Activated CD4-positive, alpha-beta memory T cell treated with anti-CD3 and anti-CD28 coated beads for 36 hours (primary cell): ENCODE measurements at regions not wholly inside any gene's neighbourhood (a gene's known extent, or its start where the extent isn't known, plus 50 kb on each side); places are given as distances from the start of the nearest gene placed in this dataset.
"Not testable (repeated sequence)": the region's sequence is repeated elsewhere in the genome, so short reads cannot be mapped to it uniquely, and the experiment has no call there.

Experiments
- CTCF ChIA-PET: fragments of 350-600 bp; sonication (Branson Sonifier 250); formaldehyde crosslinking; loops from one replicate; lab custom pipeline; 2021; ENCODE audit warnings: antibody characterized with exemption, inconsistent platforms; lab: Charles Lee
- POLR2A ChIA-PET: fragments of 350-600 bp; sonication (Branson Sonifier 250); formaldehyde crosslinking; loops from one replicate; lab custom pipeline; 2021; ENCODE audit warnings: antibody characterized with exemption; lab: Charles Lee
- DNase-seq: peaks from one replicate; pipeline ENCODE4 v3.0.0-alpha.2; 2020
- H3K27ac Mint-ChIP-seq: one replicate; pipeline ENCODE4 v1.8.0; 2021; ENCODE audit warnings: mixed read lengths
- H3K27me3 Mint-ChIP-seq: one replicate; pipeline ENCODE4 v1.8.0; 2021; ENCODE audit warnings: mixed read lengths
- H3K36me3 Mint-ChIP-seq: one replicate; pipeline ENCODE4 v1.8.0; 2021; ENCODE audit warnings: mixed read lengths
- H3K4me1 Mint-ChIP-seq: one replicate; pipeline ENCODE4 v1.8.0; 2021; ENCODE audit warnings: low read depth, mixed read lengths
- H3K4me3 Mint-ChIP-seq: one replicate; pipeline ENCODE4 v1.8.0; 2021; ENCODE audit warnings: mild to moderate bottlenecking, mixed read lengths
- H3K9me3 Mint-ChIP-seq: one replicate; pipeline ENCODE4 v1.8.0; 2021; ENCODE audit warnings: mixed read lengths
- intact Hi-C: fragments of 100-400 bp; cut with micrococcal nuclease; formaldehyde crosslinking; loops from one replicate; pipeline ENCODE4 v1.15.1; 2023

DNA sequence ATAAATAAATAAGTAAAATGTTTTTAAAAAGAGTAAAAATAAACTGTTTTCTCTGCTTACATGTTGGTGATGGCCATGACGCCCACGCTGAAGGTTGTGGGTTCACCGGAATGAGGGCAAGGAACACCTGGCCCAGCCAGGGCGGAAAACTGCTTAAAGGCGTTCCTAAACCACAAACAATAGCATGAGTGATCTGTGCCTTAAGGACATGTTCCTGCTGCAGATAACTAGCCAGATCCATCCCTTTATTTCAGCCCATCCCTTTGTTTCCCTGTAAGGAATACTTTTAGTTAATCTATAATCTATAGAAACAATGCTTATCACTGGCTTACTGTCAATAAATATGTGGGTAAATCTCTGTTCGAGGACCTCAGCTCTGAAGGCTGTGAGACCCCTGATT lies 63.3 kb upstream of the CEP78 start:
- intact Hi-C loops, H3K36me3 Mint-ChIP-seq, DNase-seq, CTCF ChIA-PET, POLR2A ChIA-PET, H3K27ac Mint-ChIP-seq, H3K27me3 Mint-ChIP-seq, H3K4me3 Mint-ChIP-seq, H3K4me1 Mint-ChIP-seq: not testable (repeated sequence)
- H3K9me3 Mint-ChIP-seq = peaks cover 11% of the 10 kb centered on the region

DNA sequence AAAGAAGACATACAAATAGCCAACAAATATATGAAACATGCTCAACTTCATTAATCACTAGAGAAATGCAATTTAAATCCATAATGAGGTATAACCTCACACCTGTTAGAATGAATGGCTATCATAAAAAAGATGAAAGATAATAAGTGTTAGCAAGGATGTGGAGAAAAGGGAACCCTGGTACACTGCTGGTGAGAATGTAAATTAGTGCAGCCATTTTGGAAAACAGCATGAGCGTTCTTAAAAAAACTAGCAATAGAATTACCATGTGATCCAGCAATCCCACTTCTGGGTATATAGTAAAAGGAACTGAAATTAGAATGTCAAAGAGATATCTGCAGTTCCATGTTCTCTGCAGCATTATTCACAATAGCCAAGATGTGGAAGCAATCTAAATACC lies 64.2 kb upstream of the CEP78 start:
- DNase-seq = no peak
- intact Hi-C loops = no loop called here
- Mint-ChIP-seq H3K4me1 (no peaks in the 10 kb centered on the region), H3K4me3 (no peak overlapping the region), H3K36me3 (peaks cover 2% of the 10 kb centered on the region), H3K27me3 (no peaks in the 10 kb centered on the region), H3K9me3 (peaks cover 11% of the 10 kb centered on the region), H3K27ac (no peak overlapping the region)
- CTCF ChIA-PET = no interaction called here
- POLR2A ChIA-PET = no interaction called here

DNA sequence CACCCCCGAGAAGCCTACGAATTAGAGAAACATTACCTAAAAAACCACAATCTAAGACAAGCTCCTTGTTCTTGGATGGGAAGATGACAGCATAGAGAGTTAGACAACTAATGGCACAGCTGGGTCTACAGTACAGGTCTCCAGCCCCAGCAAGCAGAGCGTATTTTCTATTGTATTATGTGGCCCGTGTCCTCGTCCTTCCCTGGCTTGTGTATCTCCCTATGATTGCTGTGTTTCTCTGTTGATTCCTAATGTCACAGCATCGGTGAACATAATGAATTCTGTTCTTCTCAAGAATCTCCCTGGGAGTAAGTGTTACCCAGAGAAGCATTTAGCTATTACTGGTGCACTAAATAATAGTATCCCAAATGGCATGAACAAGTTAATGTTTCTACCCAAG lies 66.8 kb upstream of the CEP78 start:
- CTCF ChIA-PET = no interaction called here

DNA sequence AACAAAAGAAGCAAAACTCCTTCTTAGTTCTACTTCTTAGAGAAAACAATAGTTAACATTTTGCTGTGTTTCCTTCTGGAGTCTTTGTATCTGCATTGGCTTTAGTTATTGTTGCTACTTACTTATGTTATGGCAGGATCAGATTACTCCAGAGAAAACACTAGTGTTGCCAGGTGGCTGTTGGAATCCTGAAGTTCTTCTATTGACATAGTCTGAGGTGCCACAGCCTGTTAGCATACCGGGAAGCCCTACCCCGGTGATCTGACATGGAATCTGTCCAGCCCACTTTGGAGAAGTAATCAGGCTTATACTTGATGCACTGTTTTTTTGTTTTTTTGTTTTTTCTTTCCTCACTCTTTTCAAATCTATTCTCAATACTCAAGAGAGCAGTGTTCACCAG lies 68.5 kb upstream of the CEP78 start:
- H3K27me3 Mint-ChIP-seq = no peaks in the 10 kb centered on the region
- no peaks in the 10 kb centered on the region for H3K4me1 Mint-ChIP-seq
- H3K27ac Mint-ChIP-seq = no peak overlapping the region
- intact Hi-C loops = no loop called here
- peaks cover 14% of the 10 kb centered on the region for H3K9me3 Mint-ChIP-seq
- peaks cover 8% of the 10 kb centered on the region for H3K36me3 Mint-ChIP-seq
- CTCF ChIA-PET = no interaction called here
- DNase-seq = no peak
- POLR2A ChIA-PET = no interaction called here
- no peak overlapping the region for H3K4me3 Mint-ChIP-seq

More for the DNA sequence above, 66.8 kb upstream of the CEP78 start:
- POLR2A ChIA-PET = no interaction called here
- Mint-ChIP-seq H3K27ac (no peak overlapping the region), H3K4me1 (no peaks in the 10 kb centered on the region), H3K36me3 (peaks cover 3% of the 10 kb centered on the region), H3K4me3 (no peak overlapping the region), H3K9me3 (peaks cover 13% of the 10 kb centered on the region), H3K27me3 (no peaks in the 10 kb centered on the region)
- intact Hi-C loops = no loop called here
- no peak for DNase-seq

DNA sequence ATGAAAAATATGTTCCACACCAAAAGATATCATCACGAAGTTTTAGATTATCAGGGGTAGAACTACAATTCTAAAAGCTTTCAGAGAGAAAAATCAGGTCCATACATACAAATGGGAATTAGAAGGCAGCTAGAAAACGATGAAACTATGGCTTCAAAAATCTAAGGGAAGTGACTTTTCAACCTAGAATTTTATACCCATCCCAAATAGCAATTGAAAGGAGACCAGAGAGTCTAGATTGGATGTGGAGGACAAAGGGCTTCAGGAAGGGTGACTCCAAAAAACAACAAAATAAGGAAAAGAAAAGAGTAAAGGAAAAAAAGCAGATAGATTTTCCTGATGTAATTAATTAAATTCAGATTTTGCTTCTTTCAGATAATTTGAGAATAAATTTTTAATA lies 72.0 kb upstream of the CEP78 start:
- ChIA-PET CTCF (no interaction called here), POLR2A (no interaction called here)

DNA sequence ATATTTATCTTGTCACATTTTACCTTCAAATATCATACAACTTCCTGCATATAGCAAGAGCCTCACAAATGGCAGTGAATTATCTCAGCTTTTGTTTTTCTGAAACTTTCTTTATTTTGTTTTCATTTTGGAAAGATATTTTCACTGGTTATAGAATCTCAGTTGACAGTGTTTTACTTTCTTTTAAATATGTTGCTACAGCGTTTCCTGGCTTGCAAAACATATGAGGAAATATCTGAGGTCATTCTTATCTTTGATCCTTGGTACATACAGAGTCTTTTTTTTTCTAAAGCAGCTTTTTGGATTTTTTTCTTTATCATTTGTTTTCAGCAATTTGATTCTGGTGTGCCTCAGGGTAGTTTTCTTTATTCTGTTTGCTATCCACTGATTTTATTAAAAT lies 77.6 kb upstream of the CEP78 start:
- Mint-ChIP-seq H3K27me3 (peaks cover 4% of the 10 kb centered on the region), H3K36me3 (peaks cover 2% of the 10 kb centered on the region), H3K27ac (no peak overlapping the region), H3K9me3 (peaks cover 9% of the 10 kb centered on the region), H3K4me3 (no peak overlapping the region), H3K4me1 (no peaks in the 10 kb centered on the region)
- ChIA-PET CTCF (no interaction called here), POLR2A (no interaction called here)
- DNase-seq = no peak
- intact Hi-C loops = no loop called here

More for the DNA sequence above, 72.0 kb upstream of the CEP78 start:
- no peak overlapping the region for H3K27ac Mint-ChIP-seq
- no peak for DNase-seq
- peaks cover 6% of the 10 kb centered on the region for H3K36me3 Mint-ChIP-seq
- no peak overlapping the region for H3K4me3 Mint-ChIP-seq
- no peaks in the 10 kb centered on the region for H3K4me1 Mint-ChIP-seq
- H3K27me3 Mint-ChIP-seq = no peaks in the 10 kb centered on the region
- intact Hi-C loops = no loop called here
- peaks cover 17% of the 10 kb centered on the region for H3K9me3 Mint-ChIP-seq

DNA sequence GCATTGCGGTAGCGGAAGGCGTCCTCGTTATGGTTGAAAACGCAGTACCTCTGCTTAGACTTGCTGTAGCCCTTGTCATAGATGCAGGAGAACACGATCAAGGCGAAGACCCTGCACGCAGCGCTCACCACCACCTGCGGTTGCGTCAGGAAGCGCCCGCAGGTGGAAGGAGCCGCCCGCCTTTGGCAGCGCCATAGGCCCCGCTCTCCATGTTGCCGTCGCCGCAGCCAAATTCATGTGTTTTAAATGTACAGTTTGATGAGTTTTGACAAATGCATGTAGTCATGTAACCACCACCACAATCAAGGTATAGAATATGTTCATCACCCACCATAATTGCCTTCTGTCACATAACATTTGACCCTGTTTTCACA lies 84.9 kb upstream of the CEP78 start:
- no peak for DNase-seq
- Mint-ChIP-seq H3K27ac (no peak overlapping the region), H3K36me3 (no peaks in the 10 kb centered on the region), H3K27me3 (peaks cover 4% of the 10 kb centered on the region), H3K9me3 (no peaks in the 10 kb centered on the region), H3K4me3 (no peak overlapping the region), H3K4me1 (no peaks in the 10 kb centered on the region)
- intact Hi-C loops = no loop called here
- ChIA-PET CTCF (no interaction called here), POLR2A (no interaction called here)

DNA sequence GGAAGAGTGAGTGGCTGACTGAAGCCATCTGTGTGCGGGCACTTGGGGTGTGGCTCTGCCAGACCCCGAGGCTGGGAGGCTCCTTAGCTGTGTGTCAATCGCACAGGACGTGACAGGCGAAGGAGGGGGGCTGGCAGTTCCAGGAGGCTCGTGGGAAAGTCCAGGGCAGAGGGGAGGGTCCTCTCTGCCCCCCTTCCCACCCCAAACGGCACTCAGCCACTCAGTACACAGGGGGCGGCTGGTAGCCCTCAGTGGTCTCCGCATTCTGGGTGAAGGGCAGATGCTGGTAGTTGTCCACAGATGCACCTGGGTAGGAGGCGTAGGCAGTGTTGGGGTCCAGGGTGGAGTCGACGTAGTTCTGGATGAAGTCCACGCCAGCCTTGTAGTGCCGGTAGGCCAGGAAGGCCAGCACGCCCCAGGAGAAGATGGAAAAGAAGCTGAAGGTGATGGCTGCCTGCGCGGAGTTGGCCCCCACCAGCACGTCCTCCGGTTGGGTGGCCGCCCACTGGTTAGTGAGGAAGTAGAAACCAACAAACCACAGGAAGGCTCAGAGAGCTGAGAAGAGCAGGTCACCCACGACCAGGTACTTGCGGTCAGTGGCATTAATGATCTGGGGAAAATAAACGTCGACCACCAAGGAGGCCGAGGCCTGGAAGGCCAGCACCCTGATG lies 85.4 kb upstream of the CEP78 start:
- H3K27me3 Mint-ChIP-seq = peaks cover 4% of the 10 kb centered on the region
- no peaks in the 10 kb centered on the region for H3K36me3 Mint-ChIP-seq
- intact Hi-C loops = no loop called here
- H3K4me1 Mint-ChIP-seq = no peaks in the 10 kb centered on the region
- no peak overlapping the region for H3K4me3 Mint-ChIP-seq
- CTCF ChIA-PET = no interaction called here
- POLR2A ChIA-PET = no interaction called here
- DNase-seq = no peak
- H3K9me3 Mint-ChIP-seq = no peaks in the 10 kb centered on the region
- no peak overlapping the region for H3K27ac Mint-ChIP-seq

DNA sequence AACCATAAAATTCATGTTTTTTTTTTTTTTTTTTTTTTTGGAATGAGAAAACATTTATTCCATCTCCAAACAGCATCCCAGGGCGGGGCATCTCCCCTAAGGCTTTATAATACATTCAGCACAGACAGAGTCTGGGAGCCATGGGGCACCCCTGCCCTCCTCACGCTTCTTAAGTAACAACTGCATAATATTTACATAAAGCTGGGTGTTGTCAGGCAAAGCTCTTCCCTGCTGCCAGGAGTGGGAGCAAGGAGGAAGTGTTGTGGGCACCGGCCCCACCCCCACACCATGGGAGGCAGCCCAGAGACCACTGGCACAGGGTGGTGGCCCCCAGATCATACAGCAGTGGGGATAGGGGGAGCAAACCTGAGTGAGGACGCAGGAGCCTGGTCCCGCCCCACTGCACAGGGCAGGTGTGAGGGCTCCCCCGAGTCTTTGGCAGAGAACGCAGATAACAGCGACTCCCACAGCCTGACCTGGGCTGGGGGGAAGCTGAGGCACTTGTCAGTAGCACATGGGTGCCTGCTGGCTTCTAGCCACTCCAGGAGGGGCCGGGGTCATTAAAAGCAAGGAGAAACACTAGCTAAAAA lies 86.1 kb upstream of the CEP78 start:
- Mint-ChIP-seq H3K4me3 (no peak overlapping the region), H3K27ac (no peak overlapping the region), H3K27me3 (peaks cover 4% of the 10 kb centered on the region), H3K36me3 (no peaks in the 10 kb centered on the region), H3K9me3 (no peaks in the 10 kb centered on the region), H3K4me1 (no peaks in the 10 kb centered on the region)
- no peak for DNase-seq
- intact Hi-C loops = no loop called here
- ChIA-PET CTCF (interaction anchor here (0.7 kb wide), 1 partner anchor 603 kb away, joined by 3 read pairs; no protein-coding TSS in a partner anchor), POLR2A (no interaction called here)

DNA sequence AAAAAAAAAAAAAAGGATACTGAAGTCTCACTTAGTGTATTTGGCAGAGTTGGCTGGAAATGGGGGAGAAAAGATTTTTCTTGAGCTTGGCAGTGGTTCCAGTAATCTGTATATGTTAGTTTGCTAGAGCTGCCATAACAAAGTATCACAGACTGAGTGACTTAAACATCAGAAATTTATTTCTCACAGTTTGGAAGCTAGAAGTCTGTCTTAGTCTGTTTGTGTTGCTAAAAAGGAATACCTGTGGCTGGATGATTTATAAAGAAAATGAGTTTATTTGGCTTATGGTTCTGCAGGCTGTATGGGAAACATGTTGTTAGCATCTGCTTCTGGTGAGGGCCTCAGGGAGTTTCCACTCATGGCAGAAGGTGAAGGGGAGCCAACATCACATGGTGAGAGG lies 89.6 kb upstream of the CEP78 start:
- no peak overlapping the region for H3K4me3 Mint-ChIP-seq
- H3K9me3 Mint-ChIP-seq = peaks cover 12% of the 10 kb centered on the region
- H3K36me3 Mint-ChIP-seq = peaks cover 5% of the 10 kb centered on the region
- ChIA-PET POLR2A (interaction anchor here (0.6 kb wide), 2 partner anchors 74 to 304 kb away, joined by 3 to 5 read pairs; no protein-coding TSS in a partner anchor), CTCF (interaction anchor here (1.0 kb wide), 1 partner anchor 9 kb away, joined by 3 read pairs; no protein-coding TSS in a partner anchor)
- no peaks in the 10 kb centered on the region for H3K4me1 Mint-ChIP-seq
- H3K27me3 Mint-ChIP-seq = no peaks in the 10 kb centered on the region
- no peak for DNase-seq
- intact Hi-C loops = no loop called here
- no peak overlapping the region for H3K27ac Mint-ChIP-seq

DNA sequence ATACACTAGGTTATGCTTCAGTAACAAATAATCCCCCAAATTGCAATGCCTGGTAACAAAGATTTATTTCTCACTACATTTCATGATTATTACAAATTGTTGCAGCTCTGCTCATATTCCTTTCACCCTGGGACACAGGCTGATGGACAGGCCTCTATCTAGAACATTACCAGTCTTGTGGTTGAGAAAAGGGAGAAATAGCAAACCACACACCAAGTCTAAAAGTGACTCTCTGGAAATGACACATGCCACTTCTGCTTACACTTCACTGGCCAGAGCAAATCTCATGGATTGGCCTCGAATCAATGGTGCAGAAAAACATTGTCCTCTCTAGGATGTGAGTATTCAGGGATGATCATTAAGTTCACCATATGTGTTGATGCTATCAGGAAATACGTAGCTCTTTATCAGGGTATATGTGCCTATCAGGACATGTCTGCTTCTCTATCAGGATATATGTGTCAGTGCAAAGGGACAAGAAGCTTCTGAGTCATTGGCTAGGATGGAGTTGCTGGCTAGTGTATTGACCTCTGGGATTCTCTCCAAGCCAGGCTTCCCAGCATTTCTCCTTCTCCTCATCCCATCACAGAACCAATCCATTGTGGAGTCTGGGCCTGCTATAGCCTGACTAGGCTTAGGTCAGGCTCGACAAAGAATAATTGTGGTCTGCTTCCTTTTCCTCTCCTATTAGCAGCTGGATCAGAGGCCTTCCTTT lies 91.1 kb upstream of the CEP78 start:
- no peak for DNase-seq
- H3K4me3 Mint-ChIP-seq = no peak overlapping the region
- H3K9me3 Mint-ChIP-seq = peaks cover 14% of the 10 kb centered on the region
- no peaks in the 10 kb centered on the region for H3K4me1 Mint-ChIP-seq
- ChIA-PET POLR2A (no interaction called here), CTCF (no interaction called here)
- peaks cover 7% of the 10 kb centered on the region for H3K36me3 Mint-ChIP-seq
- intact Hi-C loops = no loop called here
- H3K27me3 Mint-ChIP-seq = no peaks in the 10 kb centered on the region
- H3K27ac Mint-ChIP-seq = no peak overlapping the region

DNA sequence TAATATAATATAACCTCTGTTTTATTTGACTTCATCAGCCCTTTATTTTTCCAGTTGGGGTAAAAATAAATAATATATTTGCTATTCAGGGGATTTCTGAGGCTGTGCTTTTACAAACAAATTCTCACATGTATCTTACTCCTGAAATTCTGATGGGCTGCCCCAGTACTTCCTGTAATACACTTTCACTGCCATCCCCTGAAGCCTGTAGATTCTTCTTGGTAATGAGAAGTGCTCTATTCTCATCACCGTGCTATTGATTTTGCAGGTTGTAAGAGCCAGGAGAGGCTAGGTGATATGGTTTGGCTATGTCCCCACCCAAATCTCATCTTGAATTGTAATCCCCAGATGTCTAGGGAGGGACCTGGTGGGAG lies 91.9 kb upstream of the CEP78 start:
- peaks cover 19% of the 10 kb centered on the region for H3K9me3 Mint-ChIP-seq
- no peaks in the 10 kb centered on the region for H3K4me1 Mint-ChIP-seq
- intact Hi-C loops = no loop called here
- H3K4me3 Mint-ChIP-seq = no peak overlapping the region
- POLR2A ChIA-PET = no interaction called here
- DNase-seq = no peak
- H3K27ac Mint-ChIP-seq = no peak overlapping the region
- peaks cover 8% of the 10 kb centered on the region for H3K36me3 Mint-ChIP-seq
- H3K27me3 Mint-ChIP-seq = no peaks in the 10 kb centered on the region
- CTCF ChIA-PET = no interaction called here
